ENCODE measurements at regions not wholly inside any gene's neighbourhood (a gene's known extent, or its start where the extent isn't known, plus 50 kb on each side); places are given as distances from the start of the nearest gene placed in this dataset.

DNA sequence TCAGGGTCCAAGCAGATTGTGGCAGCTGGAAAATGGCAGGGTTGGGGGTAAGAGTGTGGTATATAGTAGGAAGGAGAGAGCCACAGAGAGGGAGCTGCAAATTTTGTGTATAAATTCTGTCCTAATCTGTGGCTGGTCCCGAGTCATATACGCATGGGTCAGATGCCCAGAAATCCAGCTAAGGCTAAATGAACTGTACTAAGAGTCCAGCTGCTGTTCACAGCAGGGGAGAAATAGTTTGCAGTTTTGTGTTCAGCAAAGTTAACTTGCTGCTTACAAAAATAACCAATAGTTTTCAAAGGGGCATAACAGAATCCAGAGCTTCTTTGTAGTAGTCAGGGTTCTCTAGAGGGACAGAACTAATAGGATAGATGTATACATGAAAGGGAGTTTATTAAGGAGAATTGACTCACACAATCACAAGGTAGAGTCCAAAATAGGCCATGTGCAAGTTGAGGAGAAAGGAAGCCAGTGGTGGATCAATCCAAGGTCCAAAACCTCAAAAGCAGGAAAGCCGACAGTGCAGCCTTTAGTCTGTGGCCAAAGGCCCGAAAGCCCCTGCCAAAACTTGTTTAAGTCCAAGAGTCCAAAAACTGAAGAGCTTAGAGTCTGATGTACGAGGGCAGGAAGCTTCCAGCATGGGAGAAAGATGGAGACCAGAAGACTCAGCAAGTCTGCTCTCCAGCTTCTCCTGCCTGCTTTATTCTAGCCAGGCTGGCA lies 146.1 kb upstream of the KBTBD8 start:
- no peaks in the 10 kb centered on the region for H3K27me3 ChIP-seq
- no peak overlapping the region for H3K4me3 ChIP-seq
- TF ChIP-seq, protein P1, sequence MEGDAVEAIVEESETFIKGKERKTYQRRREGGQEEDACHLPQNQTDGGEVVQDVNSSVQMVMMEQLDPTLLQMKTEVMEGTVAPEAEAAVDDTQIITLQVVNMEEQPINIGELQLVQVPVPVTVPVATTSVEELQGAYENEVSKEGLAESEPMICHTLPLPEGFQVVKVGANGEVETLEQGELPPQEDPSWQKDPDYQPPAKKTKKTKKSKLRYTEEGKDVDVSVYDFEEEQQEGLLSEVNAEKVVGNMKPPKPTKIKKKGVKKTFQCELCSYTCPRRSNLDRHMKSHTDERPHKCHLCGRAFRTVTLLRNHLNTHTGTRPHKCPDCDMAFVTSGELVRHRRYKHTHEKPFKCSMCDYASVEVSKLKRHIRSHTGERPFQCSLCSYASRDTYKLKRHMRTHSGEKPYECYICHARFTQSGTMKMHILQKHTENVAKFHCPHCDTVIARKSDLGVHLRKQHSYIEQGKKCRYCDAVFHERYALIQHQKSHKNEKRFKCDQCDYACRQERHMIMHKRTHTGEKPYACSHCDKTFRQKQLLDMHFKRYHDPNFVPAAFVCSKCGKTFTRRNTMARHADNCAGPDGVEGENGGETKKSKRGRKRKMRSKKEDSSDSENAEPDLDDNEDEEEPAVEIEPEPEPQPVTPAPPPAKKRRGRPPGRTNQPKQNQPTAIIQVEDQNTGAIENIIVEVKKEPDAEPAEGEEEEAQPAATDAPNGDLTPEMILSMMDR (IDR thresholded peaks at IDR 0.05) = no peak
- no peak for TF ChIP-seq POLR2A (IDR thresholded peaks at IDR 0.05)
- no peak overlapping the region for H3K27ac ChIP-seq
- no peaks in the 10 kb centered on the region for H3K9me3 ChIP-seq
- no peak for DNase-seq
- 70 to 83% methylated on average over 4 to 5 of the region's 5 CpGs for WGBS, 2 donors
- no peaks in the 10 kb centered on the region for H3K4me1 ChIP-seq
- intact Hi-C loops (cut with DNase I) = no loop called here
- H3K36me3 ChIP-seq = no peaks in the 10 kb centered on the region

GRCh38 chr3:66854601-66855151 lies 143.4 kb upstream of the KBTBD8 start:
- Histone ChIP-seq H3K27me3 (no peaks in the 10 kb centered on the region), H3K4me3 (no peak overlapping the region), H3K27ac (no peak overlapping the region), H3K4me1 (no peaks in the 10 kb centered on the region), H3K36me3 (no peaks in the 10 kb centered on the region), H3K9me3 (no peaks in the 10 kb centered on the region)
- WGBS, 2 donors = 49 to 53% methylated on average over 4 of the region's 4 CpGs
- TF ChIP-seq, protein P1 (IDR thresholded peaks at IDR 0.05) = no peak
- no peak for TF ChIP-seq POLR2A (IDR thresholded peaks at IDR 0.05)
- no peak for DNase-seq
- intact Hi-C loops (cut with DNase I) = no loop called here

DNA sequence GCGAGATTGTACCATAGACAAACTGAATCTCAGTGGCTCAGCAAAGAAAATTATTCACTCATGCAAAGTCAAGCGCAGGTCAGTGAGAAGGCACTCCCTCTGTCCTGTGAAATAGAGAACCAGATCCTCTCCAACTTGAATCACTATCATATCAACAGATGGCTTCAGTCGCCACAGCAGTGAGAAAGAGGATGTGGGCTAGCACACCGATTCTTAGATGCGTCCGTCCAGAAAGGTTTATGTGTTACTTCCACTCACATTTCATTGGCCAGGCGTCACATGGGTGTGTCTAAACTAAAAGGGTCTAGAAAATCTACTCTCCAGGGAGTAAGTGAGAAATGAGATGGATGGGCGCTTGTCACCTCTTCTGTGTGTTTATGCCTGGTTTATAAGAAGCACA lies 141.6 kb upstream of the KBTBD8 start:
- H3K36me3 ChIP-seq = no peaks in the 10 kb centered on the region
- DNase-seq = no peak
- no peak overlapping the region for H3K4me3 ChIP-seq
- WGBS, 2 donors = 66 to 71% methylated on average over 8 of the region's 8 CpGs
- no peak for TF ChIP-seq POLR2A (IDR thresholded peaks at IDR 0.05)
- intact Hi-C loops (cut with DNase I) = no loop called here
- no peaks in the 10 kb centered on the region for H3K27me3 ChIP-seq
- no peaks in the 10 kb centered on the region for H3K9me3 ChIP-seq
- H3K4me1 ChIP-seq = no peaks in the 10 kb centered on the region
- H3K27ac ChIP-seq = no peak overlapping the region

DNA sequence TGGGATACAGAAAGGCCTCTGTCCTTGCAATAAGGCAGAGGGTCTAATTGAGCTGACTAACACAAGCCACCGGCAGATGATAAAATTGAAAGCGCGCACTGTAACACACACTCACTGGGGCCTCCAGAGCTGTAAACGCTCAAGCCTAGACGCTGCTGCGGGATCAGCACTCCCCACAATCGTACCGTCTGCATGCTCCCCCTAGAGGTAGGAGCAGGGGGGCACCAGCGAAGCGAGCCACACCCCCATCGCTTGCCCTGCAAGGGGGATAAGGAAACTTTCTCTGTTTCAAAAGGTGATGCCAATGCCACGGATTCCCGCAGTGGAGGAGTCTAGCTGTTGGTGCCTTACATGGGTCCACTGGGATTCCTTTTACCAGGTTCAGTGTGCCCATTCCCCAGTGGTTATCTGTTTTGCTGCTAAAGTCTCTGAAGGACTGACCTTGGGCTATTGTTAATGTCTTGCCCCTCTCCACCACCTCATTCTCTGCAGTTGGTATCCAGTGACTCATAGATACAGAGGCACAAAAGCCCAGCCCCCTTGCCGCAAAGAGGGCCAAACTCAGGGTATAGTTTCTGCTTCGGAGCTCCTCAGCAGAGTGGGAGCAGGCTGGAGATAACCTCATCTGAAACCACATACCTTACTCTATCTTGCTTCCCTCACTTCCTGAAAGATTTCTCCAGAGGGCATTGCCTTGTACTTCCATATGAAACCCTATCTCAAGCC lies 139.3 kb upstream of the KBTBD8 start:
- Histone ChIP-seq H3K27ac (no peak overlapping the region), H3K9me3 (no peaks in the 10 kb centered on the region), H3K27me3 (no peaks in the 10 kb centered on the region), H3K36me3 (no peaks in the 10 kb centered on the region), H3K4me1 (no peaks in the 10 kb centered on the region), H3K4me3 (no peak overlapping the region)
- intact Hi-C loops (cut with DNase I) = no loop called here
- DNase-seq = no peak
- TF ChIP-seq, protein P1 (IDR thresholded peaks at IDR 0.05) = no peak
- WGBS, 2 donors = 71 to 78% methylated on average over 6 to 11 of the region's 15 CpGs

DNA sequence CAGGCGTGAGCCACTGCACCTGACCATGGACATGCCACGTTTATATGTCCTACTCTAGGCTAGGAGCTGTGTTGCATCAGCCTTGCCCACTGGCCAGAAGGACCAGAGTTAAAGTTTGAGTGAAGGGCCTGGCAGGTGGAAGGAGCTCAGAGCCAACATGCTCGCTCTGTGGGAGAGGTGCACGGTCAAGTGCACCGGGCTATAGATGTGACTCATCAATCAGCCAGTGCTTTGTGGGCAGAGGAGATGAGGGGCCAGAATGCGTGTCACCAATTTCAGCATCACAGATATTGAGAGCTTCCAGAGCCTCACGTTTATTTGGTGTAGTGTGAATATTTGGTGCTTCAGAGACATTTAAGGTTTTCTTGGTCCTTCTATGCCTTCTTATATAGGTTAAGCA lies 137.3 kb upstream of the KBTBD8 start:
- Histone ChIP-seq H3K4me3 (no peak overlapping the region), H3K9me3 (no peaks in the 10 kb centered on the region), H3K27me3 (no peaks in the 10 kb centered on the region), H3K36me3 (no peaks in the 10 kb centered on the region), H3K27ac (no peak overlapping the region), H3K4me1 (no peaks in the 10 kb centered on the region)
- intact Hi-C loops (cut with DNase I) = no loop called here
- TF ChIP-seq POLR2A (IDR thresholded peaks at IDR 0.05) = no peak
- TF ChIP-seq, protein P1 (IDR thresholded peaks at IDR 0.05) = no peak
- 86 to 94% methylated on average over 5 of the region's 7 CpGs for WGBS, 2 donors
- DNase-seq = no peak
